ENCODE measurements at regions not wholly inside any gene's neighbourhood (a gene's known extent, or its start where the extent isn't known, plus 50 kb on each side); places are given as distances from the start of the nearest gene placed in this dataset.
"Not testable (repeated sequence)": the region's sequence is repeated elsewhere in the genome, so short reads cannot be mapped to it uniquely, and the experiment has no call there.

DNA sequence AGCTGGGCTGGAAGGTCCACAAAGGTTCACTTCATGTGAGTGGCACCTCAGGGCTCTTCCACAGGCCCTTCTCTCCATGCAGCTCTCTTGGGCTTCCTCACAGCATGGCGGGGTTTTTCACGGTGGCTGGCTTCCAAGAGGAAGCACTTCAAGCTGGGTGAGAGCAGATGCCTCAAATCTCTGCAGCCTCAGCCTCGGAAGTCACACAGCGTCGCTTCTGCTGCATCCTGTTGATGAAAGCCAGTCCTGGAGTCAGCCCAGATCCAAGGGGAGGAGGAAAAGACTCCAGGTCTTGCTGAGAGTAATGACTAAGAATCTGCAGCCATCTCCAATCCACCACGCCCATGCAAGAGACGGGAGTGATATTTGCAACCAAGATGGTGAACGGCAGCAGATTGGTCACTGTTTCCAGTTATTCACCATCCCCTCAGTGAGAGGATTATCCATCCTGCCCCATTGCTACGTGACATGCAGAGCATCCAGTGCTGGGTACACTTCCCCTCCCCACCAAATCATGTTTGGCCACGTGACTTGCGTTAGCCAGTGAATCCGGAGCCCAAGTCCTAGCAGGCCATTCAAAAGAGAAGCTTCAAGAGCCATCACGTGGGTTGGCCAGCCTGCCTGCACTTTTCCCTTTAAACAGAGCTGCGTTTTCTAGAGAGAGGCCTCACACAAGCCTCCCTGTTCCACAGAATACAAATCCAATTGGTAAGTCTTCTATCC lies 173.9 kb downstream of the C9orf50 start:
- H3K4me1 ChIP-seq (ENCODE audit: low read length), result no peaks in the 10 kb centered on the region
- no peak overlapping the region for H3K9ac ChIP-seq (ENCODE audit: low read length)
- no peaks in the 10 kb centered on the region for H3F3A ChIP-seq (ENCODE audit: insufficient read depth, low read length)
- no peak overlapping the region for H3K27ac ChIP-seq (ENCODE audit: low read length)
- no peak overlapping the region for H3K4me3 ChIP-seq (ENCODE audit: low read length)
- no peak overlapping the region for H2AFZ ChIP-seq (ENCODE audit: low read length)
- DNase-seq, result no peak
- no peaks in the 10 kb centered on the region for H4K20me1 ChIP-seq (ENCODE audit: insufficient read depth, low read length)
- no peaks in the 10 kb centered on the region for H3K79me2 ChIP-seq (ENCODE audit: low read length)
- H3K9me2 ChIP-seq (replicated peaks; ENCODE audit: insufficient read depth, low read length), result no peaks in the 10 kb centered on the region
- no peaks in the 10 kb centered on the region for H3K36me3 ChIP-seq (replicated peaks; ENCODE audit: insufficient read depth, low read length)
- no peaks in the 10 kb centered on the region for H3K9me3 ChIP-seq (replicated peaks; ENCODE audit: insufficient read depth, low read length)
- no peak for TF ChIP-seq EZH2phosphoT487 (IDR thresholded peaks at IDR 0.05; ENCODE audit: low read length)
- TF ChIP-seq, protein P1, sequence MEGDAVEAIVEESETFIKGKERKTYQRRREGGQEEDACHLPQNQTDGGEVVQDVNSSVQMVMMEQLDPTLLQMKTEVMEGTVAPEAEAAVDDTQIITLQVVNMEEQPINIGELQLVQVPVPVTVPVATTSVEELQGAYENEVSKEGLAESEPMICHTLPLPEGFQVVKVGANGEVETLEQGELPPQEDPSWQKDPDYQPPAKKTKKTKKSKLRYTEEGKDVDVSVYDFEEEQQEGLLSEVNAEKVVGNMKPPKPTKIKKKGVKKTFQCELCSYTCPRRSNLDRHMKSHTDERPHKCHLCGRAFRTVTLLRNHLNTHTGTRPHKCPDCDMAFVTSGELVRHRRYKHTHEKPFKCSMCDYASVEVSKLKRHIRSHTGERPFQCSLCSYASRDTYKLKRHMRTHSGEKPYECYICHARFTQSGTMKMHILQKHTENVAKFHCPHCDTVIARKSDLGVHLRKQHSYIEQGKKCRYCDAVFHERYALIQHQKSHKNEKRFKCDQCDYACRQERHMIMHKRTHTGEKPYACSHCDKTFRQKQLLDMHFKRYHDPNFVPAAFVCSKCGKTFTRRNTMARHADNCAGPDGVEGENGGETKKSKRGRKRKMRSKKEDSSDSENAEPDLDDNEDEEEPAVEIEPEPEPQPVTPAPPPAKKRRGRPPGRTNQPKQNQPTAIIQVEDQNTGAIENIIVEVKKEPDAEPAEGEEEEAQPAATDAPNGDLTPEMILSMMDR (IDR thresholded peaks at IDR 0.05; ENCODE audit: low read length), result no peak
- TF ChIP-seq EZH2 (optimal IDR thresholded peaks at IDR 0.05; ENCODE audit: low read depth, low read length), result no peak
- H3K27me3 ChIP-seq (replicated peaks; ENCODE audit: insufficient read depth, low read length), result peaks cover 22% of the 10 kb centered on the region
- H3K4me2 ChIP-seq (ENCODE audit: low read depth, low read length), result no peak overlapping the region

DNA sequence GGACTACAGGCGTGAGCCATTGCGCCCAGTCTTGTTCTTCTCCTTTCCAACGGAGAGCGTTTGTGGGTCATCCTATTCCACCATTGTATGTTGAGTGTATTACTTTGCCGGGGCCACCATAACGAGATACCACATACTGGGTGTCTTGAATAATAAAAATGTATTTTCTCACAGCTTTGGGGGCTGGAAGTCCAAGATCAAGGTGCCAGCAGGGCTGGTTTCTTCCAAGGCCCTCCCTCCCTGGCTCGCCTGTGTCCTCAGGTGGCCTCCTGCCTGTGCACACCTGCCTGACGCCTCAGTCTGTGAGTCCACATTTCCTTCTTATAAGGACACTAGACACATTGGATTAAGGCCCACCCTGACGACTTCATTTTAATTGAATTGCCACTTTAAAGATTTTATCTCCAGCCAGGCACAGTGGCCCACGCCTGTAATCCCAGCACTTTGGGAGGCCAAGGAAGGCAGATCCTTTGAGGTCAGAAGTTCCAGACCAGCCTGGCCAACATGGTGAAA lies 175.1 kb downstream of the C9orf50 start:
- Histone ChIP-seq H3K27me3 (replicated peaks; ENCODE audit: insufficient read depth, low read length) (peaks cover 20% of the 10 kb centered on the region), H2AFZ (ENCODE audit: low read length) (no peak overlapping the region), H4K20me1 (ENCODE audit: insufficient read depth, low read length) (no peaks in the 10 kb centered on the region), H3K79me2 (ENCODE audit: low read length) (no peaks in the 10 kb centered on the region), H3K4me3 (ENCODE audit: low read length) (no peak overlapping the region), H3K36me3 (replicated peaks; ENCODE audit: insufficient read depth, low read length) (no peaks in the 10 kb centered on the region), H3K9me3 (replicated peaks; ENCODE audit: insufficient read depth, low read length) (no peaks in the 10 kb centered on the region), H3K27ac (ENCODE audit: low read length) (no peak overlapping the region), H3K4me1 (ENCODE audit: low read length) (no peaks in the 10 kb centered on the region), H3K4me2 (ENCODE audit: low read depth, low read length) (no peak overlapping the region), H3K9me2 (replicated peaks; ENCODE audit: insufficient read depth, low read length) (no peaks in the 10 kb centered on the region), H3F3A (ENCODE audit: insufficient read depth, low read length) (no peaks in the 10 kb centered on the region), H3K9ac (ENCODE audit: low read length) (no peak overlapping the region)
- TF ChIP-seq EZH2phosphoT487 (IDR thresholded peaks at IDR 0.05; ENCODE audit: low read length) (no peak), EZH2 (optimal IDR thresholded peaks at IDR 0.05; ENCODE audit: low read depth, low read length) (no peak)
- TF ChIP-seq, protein P1 (IDR thresholded peaks at IDR 0.05; ENCODE audit: low read length), result no peak
- DNase-seq, result no peak

DNA sequence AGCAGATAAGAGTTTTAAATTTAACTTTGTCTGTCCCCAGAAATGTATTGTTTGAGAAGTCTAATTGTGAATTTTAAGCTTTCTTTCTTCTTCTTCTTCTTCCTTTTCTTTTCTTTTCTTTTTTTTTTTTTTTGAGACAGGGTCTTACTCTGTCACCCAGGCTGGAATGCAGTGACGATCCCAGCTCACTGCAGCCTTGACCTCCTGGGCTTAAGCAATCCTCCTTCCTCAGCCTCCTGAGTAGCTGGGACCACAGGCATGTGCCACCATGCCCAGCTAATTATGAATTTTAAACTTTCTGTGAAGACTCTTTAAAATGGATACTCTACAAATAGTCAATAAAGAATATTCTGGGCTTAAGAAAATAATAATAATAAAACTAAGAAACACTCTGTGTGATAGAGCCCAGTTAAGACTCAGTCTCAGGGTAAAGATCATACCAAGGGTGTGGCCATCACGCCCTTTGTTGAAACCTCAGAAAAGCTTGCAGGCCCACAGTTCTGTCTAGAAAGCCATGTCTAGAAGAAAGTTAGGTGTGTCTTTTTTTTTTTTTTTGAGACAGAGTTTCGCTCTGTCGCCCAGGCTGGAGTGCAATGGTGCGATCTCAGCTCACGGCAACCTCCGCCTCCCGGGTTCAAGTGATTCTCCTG lies 177.3 kb downstream of the C9orf50 start:
- H3K9me3 ChIP-seq (replicated peaks; ENCODE audit: insufficient read depth, low read length); DNase-seq; H3K4me1 ChIP-seq (ENCODE audit: low read length); H4K20me1 ChIP-seq (ENCODE audit: insufficient read depth, low read length); H3K9ac ChIP-seq (ENCODE audit: low read length); H3K9me2 ChIP-seq (replicated peaks; ENCODE audit: insufficient read depth, low read length); H2AFZ ChIP-seq (ENCODE audit: low read length); H3K4me2 ChIP-seq (ENCODE audit: low read depth, low read length); H3K4me3 ChIP-seq (ENCODE audit: low read length); H3K36me3 ChIP-seq (replicated peaks; ENCODE audit: insufficient read depth, low read length); H3K27ac ChIP-seq (ENCODE audit: low read length); H3F3A ChIP-seq (ENCODE audit: insufficient read depth, low read length); H3K79me2 ChIP-seq (ENCODE audit: low read length): not testable (repeated sequence)
- H3K27me3 ChIP-seq (replicated peaks; ENCODE audit: insufficient read depth, low read length), result peaks cover 30% of the 10 kb centered on the region

Measured in MM.1S (cell line).